HepG2 (cell line): ENCODE measurements at regions not wholly inside any gene's neighbourhood (a gene's known extent, or its start where the extent isn't known, plus 50 kb on each side); places are given as distances from the start of the nearest gene placed in this dataset.

Source experiments
- ATAC-seq: fragments of 200-7000 bp; cut with Tn5 transposase; 3 replicates; pipeline ENCODE4 v1.9.1; 2020; ENCODE audit warnings: mild to moderate bottlenecking, moderate library complexity
- BruUV-seq: library from RNA; stranded (reverse); fragments of 400-500 nt; replicated peaks from 2 replicates; lab custom pipeline; 2021; lab: Mats Ljungman, UMichigan
- CTCF ChIA-PET: fragments of 300-600 bp; formaldehyde crosslinking; extraction: SDS; loops from one replicate; lab custom pipeline; 2021; ENCODE audit warnings: low total read pairs, inconsistent platforms, low intra/inter-chr PET ratio; lab: Yijun Ruan, JAX
- POLR2A ChIA-PET: fragments of 350-600 bp; sonication (Branson Sonifier 250); formaldehyde crosslinking; loops from one replicate; lab custom pipeline; 2020; ENCODE audit warnings: antibody characterized with exemption, inconsistent platforms; lab: Yijun Ruan, JAX
- DNase-seq: peaks from one replicate; pipeline ENCODE4 v3.0.0-alpha.2; 2015; ENCODE audit warnings: low spot score
- FAIRE-seq: peaks from 3 replicates; lab custom pipeline; 2011; peaks lifted over from hg19 to GRCh38; lab: Jason Lieb, UNC
- H2AFZ ChIP-seq: one replicate; pipeline ENCODE4 v1.6.1; 2011; ENCODE audit warnings: low read length, inconsistent platforms
- H3K27ac ChIP-seq: fragments of 300-600 bp; 3 replicates; pipeline ENCODE4 v1.8.0; 2011; ENCODE audit warnings: mixed run types, mild to moderate bottlenecking, mixed read lengths, low read length, inconsistent platforms; ENCODE audit not compliant: insufficient read depth; ENCODE audit errors: extremely low read length
- H3K27me3 ChIP-seq, 2 experiments: fragments of 200-600 bp in 1 of 2; 2 replicates in 1 of 2; 3 replicates in 1 of 2; pipeline versions ENCODE4 v1.6.0 to v1.8.0; 2011; ENCODE audit warnings: low read length in 2 of 2, mild to moderate bottlenecking in 2 of 2, moderate library complexity in 2 of 2, inconsistent platforms in 1 of 2; ENCODE audit not compliant: insufficient read depth in 2 of 2, control insufficient read depth in 1 of 2
- H3K36me3 ChIP-seq, 2 experiments: fragments of 200-600 bp in 1 of 2; replicated peaks in 1 of 2; 2 replicates in 1 of 2; 3 replicates in 1 of 2; pipeline versions ENCODE4 v1.5.1 to v1.8.0; 2011; ENCODE audit warnings: low read length in 2 of 2, inconsistent platforms in 1 of 2; ENCODE audit not compliant: insufficient read depth in 2 of 2, control insufficient read depth in 1 of 2
- H3K4me1 ChIP-seq: 2 replicates; pipeline ENCODE4 v1.5.1; 2012; ENCODE audit warnings: low read length, inconsistent platforms; ENCODE audit not compliant: insufficient read depth
- H3K4me2 ChIP-seq: 2 replicates; pipeline ENCODE4 v1.6.0; 2011; ENCODE audit warnings: low read depth, low read length, inconsistent platforms
- H3K4me3 ChIP-seq, 3 experiments: fragments of 200-600 bp in 1 of 3; sonication (generic), shearing (Covaris generic) in 1 of 3; replicated peaks in 1 of 3; 2 replicates each; pipeline ENCODE4 v1.5.1; 2011 to 2016; ENCODE audit warnings: low read length in 3 of 3, inconsistent platforms in 2 of 3, low read depth in 2 of 3, mild to moderate bottlenecking in 2 of 3, control low read depth in 1 of 3, mixed read lengths in 1 of 3; ENCODE audit not compliant: insufficient read depth in 1 of 3
- H3K79me2 ChIP-seq: one replicate; pipeline ENCODE4 v1.6.1; 2011; ENCODE audit warnings: low read length, inconsistent platforms; ENCODE audit not compliant: insufficient read depth
- H3K9ac ChIP-seq: 2 replicates; pipeline ENCODE4 v1.6.0; 2011; ENCODE audit warnings: mild to moderate bottlenecking, low read depth, low read length, inconsistent platforms; ENCODE audit not compliant: insufficient read depth
- H3K9me3 ChIP-seq: 2 replicates; pipeline ENCODE4 v1.5.1; 2012; ENCODE audit warnings: mild to moderate bottlenecking, low read length
- H4K20me1 ChIP-seq: 2 replicates; pipeline ENCODE4 v1.6.0; 2011; ENCODE audit warnings: inconsistent platforms, mild to moderate bottlenecking, low read length, moderate library complexity; ENCODE audit not compliant: insufficient read depth
- ATRX ChIP-seq: sonication (generic); formaldehyde crosslinking; IDR thresholded peaks from 2 replicates; pipeline ENCODE4 v1.4.0; 2020; ENCODE audit warnings: missing genetic modification reagents, borderline replicate concordance
- DMAP1 ChIP-seq: IDR thresholded peaks from 2 replicates; pipeline ENCODE4 v1.6.1; 2016
- ISL2 ChIP-seq: sonication (generic); formaldehyde crosslinking; IDR thresholded peaks from 2 replicates; pipeline ENCODE4 v1.5.0; 2020; ENCODE audit warnings: missing genetic modification reagents
- PAX8 ChIP-seq: sonication (generic); formaldehyde crosslinking; IDR thresholded peaks from 2 replicates; pipeline ENCODE4 v1.8.0; 2022; ENCODE audit warnings: mild to moderate bottlenecking, missing genetic modification reagents, borderline replicate concordance
- RFX1 ChIP-seq: fragments of 450-650 bp; IDR thresholded peaks from 2 replicates; pipeline ENCODE4 v1.6.1; 2017
- SMAD1 ChIP-seq: sonication (generic); formaldehyde crosslinking; IDR thresholded peaks from 2 replicates; pipeline ENCODE4 v1.4.0; 2020; ENCODE audit warnings: missing genetic modification reagents, low read depth, mild to moderate bottlenecking, borderline replicate concordance
- TOPORS ChIP-seq: sonication (generic); formaldehyde crosslinking; IDR thresholded peaks from 2 replicates; pipeline ENCODE4 v1.8.0; 2023; ENCODE audit warnings: mild to moderate bottlenecking, missing genetic modification reagents
- ZMAT3 ChIP-seq: sonication (generic); formaldehyde crosslinking; conservative IDR thresholded peaks from 2 replicates; pipeline ENCODE4 v1.7.0; 2021; ENCODE audit warnings: missing genetic modification reagents
- ZNF256 ChIP-seq: sonication (generic); formaldehyde crosslinking; conservative IDR thresholded peaks from 2 replicates; pipeline ENCODE4 v1.4.0; 2020; ENCODE audit warnings: missing genetic modification reagents
- ZNF552 ChIP-seq: sonication (generic); formaldehyde crosslinking; IDR thresholded peaks from 2 replicates; pipeline ENCODE4 v1.9.0; 2022; ENCODE audit warnings: missing genetic modification reagents, mild to moderate bottlenecking, borderline replicate concordance
- ZNF780A ChIP-seq: sonication (generic); formaldehyde crosslinking; IDR thresholded peaks from 2 replicates; pipeline ENCODE4 v1.8.0; 2022; ENCODE audit warnings: mild to moderate bottlenecking, missing genetic modification reagents, moderate library complexity
- ZNF782 ChIP-seq: sonication (generic); formaldehyde crosslinking; IDR thresholded peaks from 2 replicates; pipeline ENCODE4 v1.4.0; 2020; ENCODE audit warnings: missing genetic modification reagents, mild to moderate bottlenecking, borderline replicate concordance
- ZSCAN22 ChIP-seq: sonication (generic); formaldehyde crosslinking; IDR thresholded peaks from 2 replicates; pipeline ENCODE4 v1.4.0; 2020; ENCODE audit warnings: mild to moderate bottlenecking, missing genetic modification reagents
- WGBS: methylation state at CpG from one replicate; pipeline ENCODE4 v1.1.6; 2017; ENCODE audit warnings: low lambda C conversion rate; 5-methylcytosine and 5-hydroxymethylcytosine counted together
- in situ Hi-C: cut with HindIII; loops from 2 replicates; pipeline ENCODE4 v1.10.0; 2017; ENCODE audit warnings: low pct_unique_long_range_greater_than_20kb; ENCODE audit not compliant: extremely low pct_ligation_motif_present
- intact Hi-C: fragments of 100-400 bp; cut with micrococcal nuclease; formaldehyde crosslinking; loops from one replicate; pipeline ENCODE4 v1.10.0; 2022; ENCODE audit not compliant: unreplicated experiment
- TF ChIP-seq, protein P1 (sequence below): sonication (generic); formaldehyde crosslinking; IDR thresholded peaks from 2 replicates; pipeline ENCODE4 v1.5.0; 2020; ENCODE audit warnings: mild to moderate bottlenecking, missing genetic modification reagents, borderline replicate concordance
- TF ChIP-seq, protein P2 (sequence below): conservative IDR thresholded peaks from 2 replicates; pipeline ENCODE4 v1.6.1; 2018; ENCODE audit warnings: missing genetic modification reagents

DNA sequence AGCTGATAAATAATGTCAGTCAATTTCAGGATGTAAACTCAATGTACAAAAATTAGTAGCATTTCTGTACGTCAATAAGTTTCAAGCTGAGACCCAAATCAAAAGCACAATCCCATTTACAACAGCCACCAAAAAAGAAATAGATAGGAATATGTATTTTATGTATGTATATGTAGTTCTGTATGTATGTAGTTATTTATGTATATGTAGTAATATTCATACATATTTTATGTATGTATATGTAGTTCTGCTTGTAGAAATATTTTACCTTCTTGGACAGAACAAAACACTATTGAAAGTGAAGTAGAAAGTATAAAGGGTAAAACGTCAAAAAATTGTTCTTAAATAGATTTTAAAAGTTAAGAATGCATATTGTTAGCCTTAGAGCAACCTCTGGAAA is 591.0 kb upstream of the SETBP1 start (continued):
- TF ChIP-seq ZMAT3 (CRISPR knock-in tag) (no peak), ATRX (CRISPR knock-in tag) (no peak), ZNF256 (CRISPR knock-in tag) (no peak), SMAD1 (CRISPR knock-in tag) (no peak), DMAP1 (CRISPR knock-in tag) (no peak)

DNA sequence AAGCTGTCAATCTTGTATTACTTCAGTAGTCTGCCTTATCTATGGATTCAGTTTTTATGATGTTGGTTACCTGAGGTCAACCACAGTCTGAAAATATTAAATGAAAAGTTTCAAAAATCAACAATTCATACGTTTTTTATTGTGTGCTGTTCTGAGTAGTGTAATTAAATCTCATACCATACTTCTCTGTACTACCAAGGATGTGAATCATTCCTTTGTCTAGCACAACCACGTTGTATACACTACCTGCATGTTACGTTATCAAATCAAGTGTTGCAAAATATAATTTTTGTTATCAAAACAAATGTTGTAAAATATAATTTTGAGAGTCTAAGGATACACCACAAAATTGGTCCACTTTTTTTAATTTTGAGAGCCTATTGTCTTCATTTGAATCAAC is 590.2 kb upstream of the SETBP1 start:
- Histone ChIP-seq H3K79me2 (no peaks in the 10 kb centered on the region), H3K36me3 (no peaks in the 10 kb centered on the region), H4K20me1 (no peaks in the 10 kb centered on the region)
- no TSS peak for BruUV-seq
- TF ChIP-seq ZNF782 (CRISPR knock-in tag) (no peak), PAX8 (CRISPR knock-in tag) (no peak), ZNF780A (no peak), ISL2 (no peak), TOPORS (CRISPR knock-in tag) (no peak), ZSCAN22 (CRISPR knock-in tag) (no peak), ZNF552 (CRISPR knock-in tag) (no peak), RFX1 (no peak)
- TF ChIP-seq, protein P1, sequence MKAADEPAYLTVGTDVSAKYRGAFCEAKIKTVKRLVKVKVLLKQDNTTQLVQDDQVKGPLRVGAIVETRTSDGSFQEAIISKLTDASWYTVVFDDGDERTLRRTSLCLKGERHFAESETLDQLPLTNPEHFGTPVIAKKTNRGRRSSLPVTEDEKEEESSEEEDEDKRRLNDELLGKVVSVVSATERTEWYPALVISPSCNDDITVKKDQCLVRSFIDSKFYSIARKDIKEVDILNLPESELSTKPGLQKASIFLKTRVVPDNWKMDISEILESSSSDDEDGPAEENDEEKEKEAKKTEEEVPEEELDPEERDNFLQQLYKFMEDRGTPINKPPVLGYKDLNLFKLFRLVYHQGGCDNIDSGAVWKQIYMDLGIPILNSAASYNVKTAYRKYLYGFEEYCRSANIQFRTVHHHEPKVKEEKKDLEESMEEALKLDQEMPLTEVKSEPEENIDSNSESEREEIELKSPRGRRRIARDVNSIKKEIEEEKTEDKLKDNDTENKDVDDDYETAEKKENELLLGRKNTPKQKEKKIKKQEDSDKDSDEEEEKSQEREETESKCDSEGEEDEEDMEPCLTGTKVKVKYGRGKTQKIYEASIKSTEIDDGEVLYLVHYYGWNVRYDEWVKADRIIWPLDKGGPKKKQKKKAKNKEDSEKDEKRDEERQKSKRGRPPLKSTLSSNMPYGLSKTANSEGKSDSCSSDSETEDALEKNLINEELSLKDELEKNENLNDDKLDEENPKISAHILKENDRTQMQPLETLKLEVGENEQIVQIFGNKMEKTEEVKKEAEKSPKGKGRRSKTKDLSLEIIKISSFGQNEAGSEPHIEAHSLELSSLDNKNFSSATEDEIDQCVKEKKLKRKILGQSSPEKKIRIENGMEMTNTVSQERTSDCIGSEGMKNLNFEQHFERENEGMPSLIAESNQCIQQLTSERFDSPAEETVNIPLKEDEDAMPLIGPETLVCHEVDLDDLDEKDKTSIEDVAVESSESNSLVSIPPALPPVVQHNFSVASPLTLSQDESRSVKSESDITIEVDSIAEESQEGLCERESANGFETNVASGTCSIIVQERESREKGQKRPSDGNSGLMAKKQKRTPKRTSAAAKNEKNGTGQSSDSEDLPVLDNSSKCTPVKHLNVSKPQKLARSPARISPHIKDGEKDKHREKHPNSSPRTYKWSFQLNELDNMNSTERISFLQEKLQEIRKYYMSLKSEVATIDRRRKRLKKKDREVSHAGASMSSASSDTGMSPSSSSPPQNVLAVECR (CRISPR knock-in tag): no peak
- TF ChIP-seq, protein P2, sequence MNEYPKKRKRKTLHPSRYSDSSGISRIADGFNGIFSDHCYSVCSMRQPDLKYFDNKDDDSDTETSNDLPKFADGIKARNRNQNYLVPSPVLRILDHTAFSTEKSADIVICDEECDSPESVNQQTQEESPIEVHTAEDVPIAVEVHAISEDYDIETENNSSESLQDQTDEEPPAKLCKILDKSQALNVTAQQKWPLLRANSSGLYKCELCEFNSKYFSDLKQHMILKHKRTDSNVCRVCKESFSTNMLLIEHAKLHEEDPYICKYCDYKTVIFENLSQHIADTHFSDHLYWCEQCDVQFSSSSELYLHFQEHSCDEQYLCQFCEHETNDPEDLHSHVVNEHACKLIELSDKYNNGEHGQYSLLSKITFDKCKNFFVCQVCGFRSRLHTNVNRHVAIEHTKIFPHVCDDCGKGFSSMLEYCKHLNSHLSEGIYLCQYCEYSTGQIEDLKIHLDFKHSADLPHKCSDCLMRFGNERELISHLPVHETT (CRISPR knock-in tag): no peak
- TF ChIP-seq, all 625 proteins: peak for 0
- Histone ChIP-seq H3K4me1 (no peaks in the 10 kb centered on the region), H2AFZ (no peak overlapping the region), H3K9me3 (peaks cover 3% of the 10 kb centered on the region; the same call in 1 of the 2 replicates), H3K9ac (no peak overlapping the region), H3K4me2 (no peak overlapping the region), H3K4me3 (no peak overlapping the region), H3K27ac (no peak overlapping the region), H3K27me3 (no peaks in the 10 kb centered on the region)
- in situ Hi-C loops: no loop called here
- POLR2A ChIA-PET: no interaction called here
- no peak for ATAC-seq
- intact Hi-C loops: no loop called here
- CTCF ChIA-PET: no interaction called here
- FAIRE-seq: no peak
- DNase-seq: no peak
- WGBS: 0% methylated on average over 3 of the region's 3 CpGs
